GM23338 (cell line): ENCODE measurements at regions not wholly inside any gene's neighbourhood (a gene's known extent, or its start where the extent isn't known, plus 50 kb on each side); places are given as distances from the start of the nearest gene placed in this dataset.

Experiments used
- ATAC-seq: fragments of 200-7000 bp; cut with Tn5 transposase; 3 replicates; pipeline ENCODE4 v1.9.1; 2020
- DNase-seq: peaks from one replicate; pipeline ENCODE4 v3.0.0-alpha.2; 2015; ENCODE audit warnings: low spot score
- H2AFZ ChIP-seq: fragments of 200-600 bp; sonication (generic); 2 replicates; pipeline ENCODE4 v1.8.0; 2016; ENCODE audit warnings: antibody characterized with exemption, mild to moderate bottlenecking, moderate library complexity
- H3F3A ChIP-seq: fragments of 200-600 bp; sonication (generic); replicated peaks from 2 replicates; pipeline ENCODE4 v1.8.0; 2017; ENCODE audit warnings: antibody characterized with exemption, mixed run types, low read depth
- H3K27ac ChIP-seq: fragments of 200-600 bp; sonication (generic); 2 replicates; pipeline ENCODE4 v1.6.1; 2016; ENCODE audit warnings: low read depth
- H3K27me3 ChIP-seq: fragments of 200-600 bp; sonication (generic); 2 replicates; pipeline ENCODE4 v1.8.0; 2016; ENCODE audit warnings: mild to moderate bottlenecking, mixed run types, moderate library complexity; ENCODE audit not compliant: insufficient read depth
- H3K36me3 ChIP-seq: fragments of 200-600 bp; sonication (generic); 2 replicates; pipeline ENCODE4 v1.8.0; 2016; ENCODE audit warnings: mild to moderate bottlenecking; ENCODE audit not compliant: insufficient read depth
- H3K4me1 ChIP-seq: fragments of 200-600 bp; sonication (generic); 2 replicates; pipeline ENCODE4 v1.8.0; 2016; ENCODE audit warnings: mild to moderate bottlenecking, moderate library complexity; ENCODE audit not compliant: insufficient read depth
- H3K4me2 ChIP-seq: fragments of 200-600 bp; sonication (generic); 2 replicates; pipeline ENCODE4 v1.7.1; 2017; ENCODE audit warnings: mixed run types
- H3K4me3 ChIP-seq: fragments of 200-600 bp; sonication (generic); 2 replicates; pipeline ENCODE4 v1.6.1; 2016; ENCODE audit warnings: mixed run types
- H3K79me2 ChIP-seq: fragments of 200-600 bp; sonication (generic); replicated peaks from 2 replicates; pipeline ENCODE4 v1.8.0; 2017; ENCODE audit warnings: mild to moderate bottlenecking; ENCODE audit not compliant: insufficient read depth
- H3K9me2 ChIP-seq: fragments of 200-600 bp; sonication (generic); 2 replicates; pipeline ENCODE4 v1.8.0; 2017; ENCODE audit not compliant: insufficient read depth
- H4K20me1 ChIP-seq: fragments of 200-600 bp; sonication (generic); replicated peaks from 2 replicates; pipeline ENCODE4 v1.8.0; 2017; ENCODE audit warnings: mild to moderate bottlenecking; ENCODE audit not compliant: insufficient read depth
- H3K27ac Mint-ChIP-seq: 2 replicates; pipeline ENCODE4 v1.8.0; 2020; ENCODE audit warnings: inconsistent platforms, mild to moderate bottlenecking, moderate library complexity, mixed read lengths
- H3K27me3 Mint-ChIP-seq: 3 replicates; pipeline ENCODE4 v1.8.0; 2022; ENCODE audit warnings: low read depth, mild to moderate bottlenecking, moderate library complexity, mixed read lengths, inconsistent platforms; ENCODE audit not compliant: insufficient read depth, poor library complexity
- H3K36me3 Mint-ChIP-seq: 3 replicates; pipeline ENCODE4 v1.8.0; 2021; ENCODE audit warnings: low read depth, mild to moderate bottlenecking, inconsistent platforms, moderate library complexity, mixed read lengths
- H3K4me1 Mint-ChIP-seq: 3 replicates; pipeline ENCODE4 v1.8.0; 2020; ENCODE audit warnings: mild to moderate bottlenecking, inconsistent platforms, mixed read lengths
- H3K4me3 Mint-ChIP-seq: 3 replicates; pipeline ENCODE4 v1.8.0; 2021; ENCODE audit warnings: moderate library complexity, mild to moderate bottlenecking, inconsistent platforms, mixed read lengths
- H3K9me3 Mint-ChIP-seq: 3 replicates; pipeline ENCODE4 v1.8.0; 2020; ENCODE audit warnings: moderate library complexity, mild to moderate bottlenecking, inconsistent platforms, mixed read lengths
- CREB1 ChIP-seq: fragments of 250-450 bp; sonication (Bioruptor Pico); IDR thresholded peaks from 2 replicates; pipeline ENCODE4 v1.5.0; 2020; ENCODE audit warnings: low read depth, mild to moderate bottlenecking, moderate library complexity
- CTCF ChIP-seq, 2 experiments: fragments of 200-600 bp in 1 of 2; sonication (generic) in 1 of 2; conservative IDR thresholded peaks; 2 replicates each; pipeline versions ENCODE4 v1.5.1 to v1.6.1; 2016 to 2017; ENCODE audit warnings: antibody characterized with exemption in 2 of 2, low read depth in 2 of 2, mild to moderate bottlenecking in 2 of 2, moderate library complexity in 1 of 2
- ETS1 ChIP-seq: IDR thresholded peaks from 2 replicates; pipeline ENCODE4 v1.6.1; 2016; ENCODE audit warnings: antibody characterized with exemption
- EZH2 ChIP-seq: fragments of 200-600 bp; sonication (generic); IDR thresholded peaks from one replicate; pipeline ENCODE4 v1.8.0; 2017; ENCODE audit warnings: antibody characterized with exemption, mild to moderate bottlenecking, low read depth; ENCODE audit not compliant: unreplicated experiment
- EZH2phosphoT487 ChIP-seq: fragments of 200-600 bp; sonication (generic); IDR thresholded peaks from one replicate; pipeline ENCODE4 v1.8.1; 2018; ENCODE audit warnings: antibody characterized with exemption; ENCODE audit not compliant: unreplicated experiment
- JUNB ChIP-seq: IDR thresholded peaks from one replicate; pipeline ENCODE4 v1.6.1; 2016; ENCODE audit warnings: antibody characterized with exemption; ENCODE audit not compliant: unreplicated experiment
- NANOG ChIP-seq: IDR thresholded peaks from 2 replicates; pipeline ENCODE4 v1.6.1; 2016; ENCODE audit warnings: antibody characterized with exemption, borderline replicate concordance
- POLR2AphosphoS5 ChIP-seq: IDR thresholded peaks from 2 replicates; pipeline ENCODE4 v1.6.1; 2016; ENCODE audit warnings: antibody characterized with exemption, low read depth
- REST ChIP-seq: IDR thresholded peaks from one replicate; pipeline ENCODE4 v1.6.1; 2018; ENCODE audit warnings: antibody characterized with exemption; ENCODE audit not compliant: unreplicated experiment
- STAT1 ChIP-seq: IDR thresholded peaks from one replicate; pipeline ENCODE4 v1.6.1; 2016; ENCODE audit warnings: antibody characterized with exemption; ENCODE audit not compliant: unreplicated experiment
- ZNF114 ChIP-seq: fragments of 250-450 bp; sonication (Bioruptor Pico); IDR thresholded peaks from 2 replicates; pipeline ENCODE4 v1.5.0; 2020; ENCODE audit warnings: mild to moderate bottlenecking, moderate library complexity
- ZNF331 ChIP-seq: fragments of 250-450 bp; sonication (Bioruptor Pico); IDR thresholded peaks from 2 replicates; pipeline ENCODE4 v1.5.0; 2020; ENCODE audit warnings: low read depth, mild to moderate bottlenecking, moderate library complexity
- ZNF462 ChIP-seq: fragments of 250-450 bp; sonication (Bioruptor Pico); IDR thresholded peaks from 2 replicates; pipeline ENCODE4 v1.5.0; 2020; ENCODE audit warnings: mild to moderate bottlenecking, moderate library complexity

GRCh38 chr6:94494500-94494899, 1075.1 kb upstream of the EPHA7 start:
- Histone ChIP-seq H3F3A (no peaks in the 10 kb centered on the region), H3K79me2 (no peaks in the 10 kb centered on the region), H2AFZ (no peak overlapping the region), H4K20me1 (no peaks in the 10 kb centered on the region), H3K4me3 (no peak overlapping the region), H3K27me3 (no peaks in the 10 kb centered on the region), H3K9me2 (no peaks in the 10 kb centered on the region), H3K4me2 (no peak overlapping the region), H3K36me3 (no peaks in the 10 kb centered on the region), H3K4me1 (no peaks in the 10 kb centered on the region), H3K27ac (no peak overlapping the region)
- ATAC-seq: no peak
- H3K9me3 Mint-ChIP-seq: 0 out of 3 replicates have a peak, but pooled peaks cover 4% of the 10 kb centered on the region
- no peak for DNase-seq
- TF ChIP-seq ZNF114 (CRISPR knock-in tag) (no peak), CTCF (conservative IDR thresholded peaks at IDR 0.05; ENCODE audit: low read depth in 2 of 2) (no peak), ZNF462 (CRISPR knock-in tag) (no peak), ZNF331 (CRISPR knock-in tag) (no peak), REST (no peak), NANOG (no peak), ETS1 (no peak), JUNB (no peak), EZH2 (no peak), CREB1 (CRISPR knock-in tag) (no peak), STAT1 (no peak), POLR2AphosphoS5 (no peak), EZH2phosphoT487 (no peak)
- no peaks in the 10 kb centered on the region for H3K27me3 Mint-ChIP-seq
- H3K27ac Mint-ChIP-seq: no peak overlapping the region
- H3K36me3 Mint-ChIP-seq: no peaks in the 10 kb centered on the region
- no peaks in the 10 kb centered on the region for H3K4me1 Mint-ChIP-seq
- no peak overlapping the region for H3K4me3 Mint-ChIP-seq
